ENCODE measurements at regions not wholly inside any gene's neighbourhood (a gene's known extent, or its start where the extent isn't known, plus 50 kb on each side); places are given as distances from the start of the nearest gene placed in this dataset.

DNA sequence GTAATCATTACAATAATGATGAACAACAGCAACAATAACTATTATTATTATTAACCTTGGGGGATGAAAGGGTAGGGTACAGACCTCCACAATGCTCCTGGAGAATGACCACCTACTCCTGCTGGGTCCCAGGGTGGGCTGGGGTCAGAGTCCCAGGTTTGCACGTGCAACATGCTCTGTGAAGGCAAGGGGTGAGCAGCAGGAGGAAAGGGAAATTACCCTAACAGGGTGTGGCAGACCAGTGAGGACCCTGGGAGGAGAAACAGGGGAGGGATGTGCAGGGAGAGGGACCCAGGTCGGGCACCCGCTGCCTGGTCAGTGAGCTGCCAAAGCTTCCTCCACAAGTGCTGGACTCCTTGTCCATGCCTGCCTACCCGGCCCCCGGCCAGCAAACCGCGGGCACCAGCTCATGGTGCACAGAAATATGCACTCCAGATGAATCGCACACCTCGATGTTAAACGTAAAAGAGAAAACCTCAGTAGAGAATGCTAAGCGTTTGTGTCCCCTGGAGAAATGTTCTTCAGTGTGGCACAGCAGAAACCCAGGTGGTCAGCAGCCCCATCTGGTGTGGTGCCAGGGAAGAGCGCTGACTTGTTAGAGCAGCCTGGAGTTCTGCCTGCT lies 767.1 kb downstream of the KCNJ18 start:
- TF ChIP-seq, protein P1, sequence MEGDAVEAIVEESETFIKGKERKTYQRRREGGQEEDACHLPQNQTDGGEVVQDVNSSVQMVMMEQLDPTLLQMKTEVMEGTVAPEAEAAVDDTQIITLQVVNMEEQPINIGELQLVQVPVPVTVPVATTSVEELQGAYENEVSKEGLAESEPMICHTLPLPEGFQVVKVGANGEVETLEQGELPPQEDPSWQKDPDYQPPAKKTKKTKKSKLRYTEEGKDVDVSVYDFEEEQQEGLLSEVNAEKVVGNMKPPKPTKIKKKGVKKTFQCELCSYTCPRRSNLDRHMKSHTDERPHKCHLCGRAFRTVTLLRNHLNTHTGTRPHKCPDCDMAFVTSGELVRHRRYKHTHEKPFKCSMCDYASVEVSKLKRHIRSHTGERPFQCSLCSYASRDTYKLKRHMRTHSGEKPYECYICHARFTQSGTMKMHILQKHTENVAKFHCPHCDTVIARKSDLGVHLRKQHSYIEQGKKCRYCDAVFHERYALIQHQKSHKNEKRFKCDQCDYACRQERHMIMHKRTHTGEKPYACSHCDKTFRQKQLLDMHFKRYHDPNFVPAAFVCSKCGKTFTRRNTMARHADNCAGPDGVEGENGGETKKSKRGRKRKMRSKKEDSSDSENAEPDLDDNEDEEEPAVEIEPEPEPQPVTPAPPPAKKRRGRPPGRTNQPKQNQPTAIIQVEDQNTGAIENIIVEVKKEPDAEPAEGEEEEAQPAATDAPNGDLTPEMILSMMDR (IDR thresholded peaks at IDR 0.05 in 4 of 5, conservative IDR thresholded peaks at IDR 0.05 in 1 of 5), result no peak
- no peak for TF ChIP-seq POLR2A (IDR thresholded peaks at IDR 0.05)
